ENCODE measurements at regions not wholly inside any gene's neighbourhood (a gene's known extent, or its start where the extent isn't known, plus 50 kb on each side); places are given as distances from the start of the nearest gene placed in this dataset.

DNA sequence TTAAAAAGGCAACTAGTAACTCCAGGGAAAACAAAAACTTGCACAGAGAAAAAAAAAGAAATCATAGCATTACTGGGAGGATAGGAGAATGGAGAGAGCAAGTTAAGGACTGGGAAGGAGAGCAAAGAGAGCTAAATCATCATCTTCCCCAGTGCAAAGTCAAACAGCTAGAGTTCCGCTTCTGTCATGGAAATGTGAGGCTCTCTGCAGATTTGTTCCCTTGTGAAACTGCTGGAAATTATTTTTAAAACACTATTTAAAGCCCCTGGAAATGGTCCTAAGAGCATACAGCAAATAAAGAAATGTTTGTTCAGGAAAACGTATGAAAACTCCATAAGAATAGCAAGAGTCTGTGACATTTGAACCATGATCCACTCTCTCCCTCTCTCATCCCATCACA lies 64.6 kb downstream of the CAMK2N1 start:
- WGBS, 5 donors: 61 to 71% (median 68%) methylated on average over 2 of the region's 2 CpGs
- H3K9me3 ChIP-seq: peaks cover 0 to 39% (median 36%) of the 10 kb centered on the region in 4 donors
- H3K36me3 ChIP-seq: no peaks in the 10 kb centered on the region
- H3K4me1 ChIP-seq: no peaks in the 10 kb centered on the region
- H3K27me3 ChIP-seq: peaks cover 0 to 27% (median 3%) of the 10 kb centered on the region in 3 donors
- no peak overlapping the region for H3K27ac ChIP-seq
- intact Hi-C loops (cut with DNase I; ENCODE audit: low total_unique reads): no loop called here
- TF ChIP-seq POLR2AphosphoS5 (IDR thresholded peaks at IDR 0.05): no peak
- TF ChIP-seq, protein P1, sequence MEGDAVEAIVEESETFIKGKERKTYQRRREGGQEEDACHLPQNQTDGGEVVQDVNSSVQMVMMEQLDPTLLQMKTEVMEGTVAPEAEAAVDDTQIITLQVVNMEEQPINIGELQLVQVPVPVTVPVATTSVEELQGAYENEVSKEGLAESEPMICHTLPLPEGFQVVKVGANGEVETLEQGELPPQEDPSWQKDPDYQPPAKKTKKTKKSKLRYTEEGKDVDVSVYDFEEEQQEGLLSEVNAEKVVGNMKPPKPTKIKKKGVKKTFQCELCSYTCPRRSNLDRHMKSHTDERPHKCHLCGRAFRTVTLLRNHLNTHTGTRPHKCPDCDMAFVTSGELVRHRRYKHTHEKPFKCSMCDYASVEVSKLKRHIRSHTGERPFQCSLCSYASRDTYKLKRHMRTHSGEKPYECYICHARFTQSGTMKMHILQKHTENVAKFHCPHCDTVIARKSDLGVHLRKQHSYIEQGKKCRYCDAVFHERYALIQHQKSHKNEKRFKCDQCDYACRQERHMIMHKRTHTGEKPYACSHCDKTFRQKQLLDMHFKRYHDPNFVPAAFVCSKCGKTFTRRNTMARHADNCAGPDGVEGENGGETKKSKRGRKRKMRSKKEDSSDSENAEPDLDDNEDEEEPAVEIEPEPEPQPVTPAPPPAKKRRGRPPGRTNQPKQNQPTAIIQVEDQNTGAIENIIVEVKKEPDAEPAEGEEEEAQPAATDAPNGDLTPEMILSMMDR (IDR thresholded peaks at IDR 0.05): no peak
- TF ChIP-seq EP300 (IDR thresholded peaks at IDR 0.05): no peak
- TF ChIP-seq POLR2A (IDR thresholded peaks at IDR 0.05): no peak
- DNase-seq: no peak
- no peak overlapping the region for H3K4me3 ChIP-seq

DNA sequence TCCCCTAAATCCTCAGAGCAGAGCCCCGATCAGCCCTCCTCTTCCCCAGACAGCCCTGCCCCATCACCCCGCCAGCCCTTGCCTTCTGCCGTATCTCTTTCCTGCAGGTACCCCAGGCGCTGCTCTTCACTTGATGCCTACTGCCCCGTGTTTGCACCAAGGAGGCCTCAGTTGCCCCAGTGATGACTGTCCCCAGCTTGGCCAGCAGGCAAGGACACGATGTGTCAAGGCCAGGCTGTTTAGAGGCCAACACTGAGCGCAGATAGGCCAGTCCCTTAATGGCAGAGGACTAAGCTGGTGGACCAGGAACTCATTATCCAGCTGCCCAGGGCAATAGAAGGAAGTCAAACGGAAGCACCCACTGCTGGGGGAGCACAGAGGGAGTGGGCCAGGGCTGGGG lies 68.4 kb downstream of the CAMK2N1 start:
- intact Hi-C loops (cut with DNase I; ENCODE audit: low total_unique reads): no loop called here
- H3K27me3 ChIP-seq: peaks cover 0 to 35% (median 3%) of the 10 kb centered on the region in 3 donors
- H3K9me3 ChIP-seq: peaks cover 0 to 9% (median 9%) of the 10 kb centered on the region in 4 donors
- TF ChIP-seq, protein P1 (IDR thresholded peaks at IDR 0.05): no peak
- TF ChIP-seq EP300 (IDR thresholded peaks at IDR 0.05) (no peak), POLR2AphosphoS5 (IDR thresholded peaks at IDR 0.05) (no peak), POLR2A (IDR thresholded peaks at IDR 0.05) (no peak)
- H3K27ac ChIP-seq: no peak overlapping the region
- H3K4me1 ChIP-seq: no peaks in the 10 kb centered on the region
- 77 to 83% (median 81%) methylated on average over 7 to 8 of the region's 8 CpGs for WGBS, 5 donors
- no peaks in the 10 kb centered on the region for H3K36me3 ChIP-seq
- no peak for DNase-seq
- no peak overlapping the region for H3K4me3 ChIP-seq

DNA sequence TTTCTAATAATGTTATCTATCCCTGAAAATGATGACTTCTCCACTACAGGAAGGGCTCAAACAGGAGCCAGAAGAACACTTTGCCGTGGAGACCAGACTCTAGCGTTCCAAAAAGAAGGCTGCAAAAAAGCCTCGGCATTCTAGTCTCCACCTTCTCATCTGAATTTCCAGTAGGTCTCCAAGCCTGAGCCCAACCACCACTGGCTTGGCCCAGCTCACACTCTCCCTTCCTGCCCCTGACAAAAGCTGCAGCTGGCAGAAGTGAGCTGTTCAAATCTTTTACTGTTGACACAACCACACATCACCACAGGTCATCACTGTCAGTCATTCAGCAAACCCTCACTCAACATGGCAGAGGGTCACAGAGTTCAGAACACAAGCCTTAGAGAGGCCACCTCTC lies 69.3 kb downstream of the CAMK2N1 start:
- peaks cover 0 to under 1% (median under 1%) of the 10 kb centered on the region in 4 donors for H3K9me3 ChIP-seq
- TF ChIP-seq EP300 (IDR thresholded peaks at IDR 0.05) (no peak), POLR2AphosphoS5 (IDR thresholded peaks at IDR 0.05) (no peak), POLR2A (IDR thresholded peaks at IDR 0.05) (no peak)
- TF ChIP-seq, protein P1 (IDR thresholded peaks at IDR 0.05): no peak
- H3K36me3 ChIP-seq: no peaks in the 10 kb centered on the region
- peaks cover 0 to 35% (median 3%) of the 10 kb centered on the region in 3 donors for H3K27me3 ChIP-seq
- H3K4me3 ChIP-seq: no peak overlapping the region
- intact Hi-C loops (cut with DNase I; ENCODE audit: low total_unique reads): no loop called here
- 83 to 93% (median 87%) methylated on average over 3 of the region's 3 CpGs for WGBS, 5 donors
- no peak for DNase-seq
- no peak overlapping the region for H3K27ac ChIP-seq
- no peaks in the 10 kb centered on the region for H3K4me1 ChIP-seq

DNA sequence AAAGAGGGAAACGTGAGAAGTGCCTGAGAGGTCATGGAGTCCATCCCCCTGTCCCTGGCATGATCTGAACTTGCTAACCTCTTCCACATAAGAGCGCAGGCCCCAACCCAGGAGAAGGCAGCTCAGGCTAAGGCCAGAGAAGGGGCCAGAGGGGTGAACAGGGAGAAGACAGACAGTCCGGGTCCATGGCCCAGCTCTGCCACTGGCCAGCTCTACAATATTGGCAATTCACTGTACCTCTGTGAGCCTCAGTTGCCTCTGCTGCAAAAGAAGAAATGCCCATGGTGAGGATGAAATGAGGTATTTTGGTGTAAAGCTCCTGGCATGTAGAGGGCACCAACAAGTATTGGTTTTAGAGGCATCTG lies 72.3 kb downstream of the CAMK2N1 start:
- TF ChIP-seq EP300 (IDR thresholded peaks at IDR 0.05) (no peak), POLR2AphosphoS5 (IDR thresholded peaks at IDR 0.05) (no peak), POLR2A (IDR thresholded peaks at IDR 0.05) (no peak)
- TF ChIP-seq, protein P1 (IDR thresholded peaks at IDR 0.05): no peak
- H3K4me3 ChIP-seq: no peak overlapping the region
- intact Hi-C loops (cut with DNase I; ENCODE audit: low total_unique reads): no loop called here
- H3K27ac ChIP-seq: no peak overlapping the region
- H3K27me3 ChIP-seq: peaks cover 0 to 20% (median 3%) of the 10 kb centered on the region in 3 donors
- 38 to 79% (median 72%) methylated on average over 3 of the region's 3 CpGs for WGBS, 5 donors
- no peaks in the 10 kb centered on the region for H3K36me3 ChIP-seq
- no peaks in the 10 kb centered on the region for H3K9me3 ChIP-seq
- no peak for DNase-seq
- no peaks in the 10 kb centered on the region for H3K4me1 ChIP-seq

Measured in stomach (tissue), 8 donors.